ENCODE measurements at regions not wholly inside any gene's neighbourhood (a gene's known extent, or its start where the extent isn't known, plus 50 kb on each side); places are given as distances from the start of the nearest gene placed in this dataset.

DNA sequence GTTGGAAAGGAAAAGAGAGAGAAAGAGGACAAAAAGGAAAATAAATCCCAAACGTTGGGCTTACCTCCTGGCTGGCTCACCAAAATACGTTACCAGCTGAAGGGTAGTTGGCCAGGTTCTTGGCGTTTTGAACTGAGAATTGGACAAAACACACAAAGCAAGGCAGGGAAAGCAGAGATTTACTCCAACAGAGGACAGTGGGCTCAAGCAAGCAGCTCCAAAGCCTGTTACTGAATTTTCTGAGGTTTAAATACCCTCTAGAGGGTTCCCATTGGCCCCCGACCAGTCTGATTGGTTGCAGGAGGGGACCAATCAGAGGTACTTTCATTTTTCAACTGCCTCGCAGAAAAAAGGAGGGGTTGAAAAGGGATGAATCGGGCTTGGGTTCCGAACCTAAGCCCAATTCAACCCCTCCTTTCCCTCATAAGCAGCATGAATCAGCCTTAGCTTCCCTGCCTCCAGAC lies 55.6 kb upstream of the ALOX12 start:
- no peak for DNase-seq (ENCODE audit: low read depth in 2 of 2)

DNA sequence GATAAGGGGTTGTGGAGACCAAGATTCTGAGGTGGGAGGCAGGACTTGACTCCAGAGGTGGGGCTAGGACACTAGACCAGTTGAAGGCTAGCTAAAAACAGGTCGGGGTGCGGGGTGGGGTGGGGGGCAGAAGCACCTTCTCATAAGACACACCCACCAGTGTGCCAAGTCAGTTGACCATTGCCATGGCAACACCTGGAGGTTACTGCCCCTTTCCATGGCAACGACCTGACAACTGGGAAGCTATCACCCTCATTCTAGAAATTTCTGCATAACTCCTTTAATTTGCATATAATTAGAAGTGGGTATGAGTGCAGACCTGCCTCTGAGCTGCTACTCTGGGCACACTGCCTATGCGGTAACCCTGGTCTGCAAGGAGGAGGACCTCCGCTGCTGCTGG lies 53.9 kb upstream of the ALOX12 start:
- DNase-seq (ENCODE audit: low read depth in 2 of 2), result no peak

DNA sequence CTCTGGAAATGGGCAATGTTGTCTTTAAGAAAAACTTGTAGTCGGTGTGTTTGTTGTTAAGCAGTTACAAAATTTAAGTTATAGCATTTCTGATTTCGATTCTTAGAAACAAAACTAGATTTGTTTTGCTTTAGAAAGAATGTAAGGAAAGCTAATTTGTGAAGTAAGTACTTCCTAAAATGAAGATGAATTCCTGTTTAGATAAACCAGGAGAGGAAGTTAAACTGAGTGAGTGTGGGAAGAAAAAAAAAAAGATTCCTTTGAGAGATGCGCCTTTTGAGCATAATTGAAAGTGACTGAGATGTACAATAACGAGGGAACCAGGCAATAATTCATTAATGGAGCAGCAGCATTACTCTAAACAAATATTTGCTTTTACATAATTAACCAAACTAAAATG lies 52.4 kb upstream of the ALOX12 start:
- DNase-seq (ENCODE audit: low read depth in 2 of 2), result no peak
